K562 (cell line): ENCODE measurements at regions not wholly inside any gene's neighbourhood (a gene's known extent, or its start where the extent isn't known, plus 50 kb on each side); places are given as distances from the start of the nearest gene placed in this dataset.

Experiments used
- ATAC-seq: fragments of 200-7000 bp; cut with Tn5 transposase; 3 replicates; pipeline ENCODE4 v1.9.1; 2020; ENCODE audit warnings: moderate library complexity
- BruUV-seq: library from RNA; stranded (reverse); fragments of 400-500 nt; replicated peaks from 2 replicates; lab custom pipeline; 2021; lab: Mats Ljungman, UMichigan
- CTCF ChIA-PET: fragments of 300-600 bp; formaldehyde crosslinking; extraction: SDS; loops from one replicate; lab custom pipeline; 2021; ENCODE audit warnings: low intra/inter-chr PET ratio; lab: Yijun Ruan, JAX
- POLR2A ChIA-PET: fragments of 300-600, 350-650 bp; sonication (Branson Sonifier 250); formaldehyde crosslinking; extraction: SDS; loops from one replicate; lab custom pipeline; 2021; ENCODE audit warnings: antibody characterized with exemption, inconsistent platforms; lab: Yijun Ruan, JAX
- DNase-seq, 4 experiments: peaks; one replicate each; pipeline versions ENCODE4 v3.0.0 to v3.0.0-alpha.2; 2011 to 2018; ENCODE audit warnings: low spot score in 3 of 4, mixed read lengths in 3 of 4; ENCODE audit errors: extremely low read depth in 1 of 4
- FAIRE-seq: peaks from 2 replicates; lab custom pipeline; 2011; peaks lifted over from hg19 to GRCh38; lab: Jason Lieb, UNC
- H2AFZ ChIP-seq: 2 replicates; pipeline ENCODE4 v1.6.0; 2011; ENCODE audit warnings: low read depth, low read length, control low read depth, inconsistent platforms
- H3K27ac ChIP-seq: fragments of 200-600 bp; 3 replicates; pipeline ENCODE4 v1.8.0; 2011; ENCODE audit warnings: low read depth, mild to moderate bottlenecking, control low read depth, inconsistent platforms, low read length, moderate library complexity, mixed read lengths; ENCODE audit errors: extremely low read depth
- H3K27me3 ChIP-seq, 2 experiments: fragments of 300-600 bp in 1 of 2; 2 replicates in 1 of 2; 3 replicates in 1 of 2; pipeline versions ENCODE4 v1.6.0 to v1.8.0; 2011; ENCODE audit warnings: inconsistent platforms in 2 of 2, low read length in 2 of 2, mild to moderate bottlenecking in 1 of 2, mixed read lengths in 1 of 2, moderate library complexity in 1 of 2; ENCODE audit not compliant: control insufficient read depth in 2 of 2, insufficient read depth in 2 of 2
- H3K36me3 ChIP-seq: fragments of 300-600 bp; 3 replicates; pipeline ENCODE4 v1.8.0; 2011; ENCODE audit warnings: mild to moderate bottlenecking, low read length, inconsistent platforms; ENCODE audit not compliant: control insufficient read depth, insufficient read depth
- H3K4me1 ChIP-seq, 2 experiments: fragments of 200-600 bp in 1 of 2; replicated peaks in 1 of 2; 2 replicates in 1 of 2; 3 replicates in 1 of 2; pipeline versions ENCODE4 v1.5.1 to v1.8.0; 2011; ENCODE audit warnings: inconsistent platforms in 2 of 2, low read length in 2 of 2, mild to moderate bottlenecking in 1 of 2, mixed read lengths in 1 of 2, moderate library complexity in 1 of 2; ENCODE audit not compliant: control insufficient read depth in 2 of 2, insufficient read depth in 2 of 2
- H3K4me2 ChIP-seq: 2 replicates; pipeline ENCODE4 v1.6.1; 2011; ENCODE audit warnings: low read length, control low read depth, inconsistent platforms, mixed read lengths; ENCODE audit not compliant: insufficient read depth
- H3K4me3 ChIP-seq: fragments of 200-600 bp; sonication (generic), shearing (Covaris generic); 2 replicates; pipeline ENCODE4 v1.5.1; 2016; ENCODE audit warnings: control low read depth, inconsistent platforms
- H3K79me2 ChIP-seq: fragments of 200-600 bp; 3 replicates; pipeline ENCODE4 v1.8.0; 2011; ENCODE audit warnings: low read length, inconsistent platforms; ENCODE audit not compliant: control insufficient read depth, insufficient read depth
- H3K9ac ChIP-seq, 2 experiments: 2 replicates each; pipeline versions ENCODE4 v1.6.0 to v1.6.1; 2011; ENCODE audit warnings: low read depth in 2 of 2, low read length in 2 of 2, control low read depth in 1 of 2, inconsistent platforms in 1 of 2, mild to moderate bottlenecking in 1 of 2, mixed read lengths in 1 of 2; ENCODE audit not compliant: insufficient read depth in 1 of 2
- H3K9me1 ChIP-seq: one replicate; pipeline ENCODE4 v1.6.0; 2011; ENCODE audit warnings: inconsistent platforms, mild to moderate bottlenecking, low read length, moderate library complexity; ENCODE audit not compliant: control insufficient read depth, insufficient read depth
- H3K9me3 ChIP-seq: replicated peaks from 2 replicates; pipeline ENCODE4 v1.5.1; 2011; ENCODE audit warnings: low read depth, low read length, inconsistent platforms; ENCODE audit not compliant: control insufficient read depth, insufficient read depth
- H4K20me1 ChIP-seq: replicated peaks from 2 replicates; pipeline ENCODE4 v1.6.1; 2011; ENCODE audit warnings: low read length, inconsistent platforms, mixed read lengths; ENCODE audit not compliant: control insufficient read depth, insufficient read depth
- DMBX1 ChIP-seq: fragments of 250-450 bp; sonication (Bioruptor Pico); IDR thresholded peaks from 2 replicates; pipeline ENCODE4 v1.8.0; 2022; ENCODE audit warnings: inconsistent platforms, mild to moderate bottlenecking, moderate library complexity, borderline replicate concordance
- ELK3 ChIP-seq: fragments of 450-650 bp; formaldehyde crosslinking; IDR thresholded peaks from 2 replicates; pipeline ENCODE4 v1.4.0; 2020; ENCODE audit warnings: mild to moderate bottlenecking
- ZNF134 ChIP-seq: fragments of 250-450 bp; sonication (Bioruptor Pico); conservative IDR thresholded peaks from 2 replicates; pipeline ENCODE4 v1.4.0; 2020
- in situ Hi-C: fragments of 300-500 bp; cut with MboI; formaldehyde crosslinking; loops from 4 replicates; pipeline ENCODE4 v1.15.0; 2018; ENCODE audit warnings: inconsistent platforms, mixed read lengths
- intact Hi-C: fragments of 100-400 bp; cut with micrococcal nuclease; formaldehyde crosslinking; loops from 2 replicates; pipeline ENCODE4 v1.14.2; 2022
- TF ChIP-seq, protein P1 (sequence below): fragments of 150-350 bp; conservative IDR thresholded peaks from 2 replicates; pipeline ENCODE4 v1.6.1; 2014; ENCODE audit warnings: low read length

DNA sequence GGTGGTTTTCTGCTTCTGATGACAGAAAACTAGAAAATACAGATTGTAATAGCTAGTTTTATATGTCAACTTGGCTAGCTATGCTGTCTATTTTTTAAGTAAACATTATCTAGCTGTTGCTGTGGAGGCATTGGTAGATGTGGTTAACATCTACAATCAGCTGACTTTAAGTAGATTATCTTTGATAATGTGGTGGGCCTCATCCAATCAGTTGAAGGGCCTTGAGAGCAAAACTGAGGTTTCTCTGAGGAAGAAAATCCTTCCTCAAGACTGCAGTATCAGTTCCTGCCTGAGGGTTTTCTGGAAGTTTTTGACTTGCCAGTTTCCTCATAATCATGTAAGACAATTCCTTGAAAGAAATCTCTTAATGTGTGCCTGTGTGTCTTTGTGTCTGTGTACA, 75.9 kb upstream of the SPHKAP start:
- no peak for DNase-seq
- intact Hi-C loops: no loop called here

More for the DNA sequence above, 75.9 kb upstream of the SPHKAP start:
- Histone ChIP-seq H3K4me3 (no peak overlapping the region), H3K27ac (no peak overlapping the region), H2AFZ (no peak overlapping the region), H3K4me2 (no peak overlapping the region), H4K20me1 (no peaks in the 10 kb centered on the region), H3K4me1 (no peaks in the 10 kb centered on the region), H3K9ac (no peak overlapping the region), H3K27me3 (no peaks in the 10 kb centered on the region), H3K79me2 (no peaks in the 10 kb centered on the region), H3K9me1 (no peaks in the 10 kb centered on the region), H3K9me3 (no peaks in the 10 kb centered on the region), H3K36me3 (no peaks in the 10 kb centered on the region)
- TF ChIP-seq, protein P1, sequence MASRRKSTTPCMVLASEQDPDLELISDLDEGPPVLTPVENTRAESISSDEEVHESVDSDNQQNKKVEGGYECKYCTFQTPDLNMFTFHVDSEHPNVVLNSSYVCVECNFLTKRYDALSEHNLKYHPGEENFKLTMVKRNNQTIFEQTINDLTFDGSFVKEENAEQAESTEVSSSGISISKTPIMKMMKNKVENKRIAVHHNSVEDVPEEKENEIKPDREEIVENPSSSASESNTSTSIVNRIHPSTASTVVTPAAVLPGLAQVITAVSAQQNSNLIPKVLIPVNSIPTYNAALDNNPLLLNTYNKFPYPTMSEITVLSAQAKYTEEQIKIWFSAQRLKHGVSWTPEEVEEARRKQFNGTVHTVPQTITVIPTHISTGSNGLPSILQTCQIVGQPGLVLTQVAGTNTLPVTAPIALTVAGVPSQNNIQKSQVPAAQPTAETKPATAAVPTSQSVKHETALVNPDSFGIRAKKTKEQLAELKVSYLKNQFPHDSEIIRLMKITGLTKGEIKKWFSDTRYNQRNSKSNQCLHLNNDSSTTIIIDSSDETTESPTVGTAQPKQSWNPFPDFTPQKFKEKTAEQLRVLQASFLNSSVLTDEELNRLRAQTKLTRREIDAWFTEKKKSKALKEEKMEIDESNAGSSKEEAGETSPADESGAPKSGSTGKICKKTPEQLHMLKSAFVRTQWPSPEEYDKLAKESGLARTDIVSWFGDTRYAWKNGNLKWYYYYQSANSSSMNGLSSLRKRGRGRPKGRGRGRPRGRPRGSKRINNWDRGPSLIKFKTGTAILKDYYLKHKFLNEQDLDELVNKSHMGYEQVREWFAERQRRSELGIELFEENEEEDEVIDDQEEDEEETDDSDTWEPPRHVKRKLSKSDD: no peak
- TF ChIP-seq DMBX1 (CRISPR knock-in tag) (no peak), ZNF134 (CRISPR knock-in tag) (peak; percentile 88), ELK3 (CRISPR knock-in tag) (no peak)
- no TSS peak for BruUV-seq
- ChIA-PET POLR2A (no interaction called here), CTCF (no interaction called here)
- FAIRE-seq: no peak
- no peak for ATAC-seq
- in situ Hi-C loops: no loop called here
